ENCODE measurements at regions not wholly inside any gene's neighbourhood (a gene's known extent, or its start where the extent isn't known, plus 50 kb on each side); places are given as distances from the start of the nearest gene placed in this dataset.
A peak's percentile ranks its signal among the peaks of the same experiment; 100 is the strongest.

- Mint-ChIP-seq H3K9me3 (peaks cover 8% of the 10 kb centered on the region), H3K27ac (no peak overlapping the region), H3K36me3 (ENCODE audit: low read depth) (no peaks in the 10 kb centered on the region), H3K4me3 (no peak overlapping the region), H3K27me3 (ENCODE audit: insufficient read depth) (no peaks in the 10 kb centered on the region), H3K4me1 (peaks cover 4% of the 10 kb centered on the region)
- Histone ChIP-seq H3K27me3 (ENCODE audit: control insufficient read depth, insufficient read depth, low read length, poor library complexity, severe bottlenecking) (no peaks in the 10 kb centered on the region), H3K36me3 (ENCODE audit: control insufficient read depth, insufficient read depth, low read length) (no peaks in the 10 kb centered on the region), H3K27ac (ENCODE audit: low read depth, low read length) (no peak overlapping the region), H3K4me1 (ENCODE audit: control insufficient read depth, insufficient read depth, low read length) (no peaks in the 10 kb centered on the region), H3K9ac (ENCODE audit: extremely low read depth, low read length, poor library complexity, severe bottlenecking) (no peak overlapping the region), H3K4me3 (ENCODE audit: low read length) (no peak overlapping the region), H3K9me3 (ENCODE audit: control insufficient read depth, low read length) (peaks cover 11% of the 10 kb centered on the region)
- WGBS, 2 experiments (ENCODE audit: insufficient coverage in 1 of 2, insufficient read length in 1 of 2) = 55 to 73% methylated on average over 5 to 6 of the region's 6 CpGs
- no peak for TF ChIP-seq CTCF (conservative IDR thresholded peaks at IDR 0.05)
- no peak for DNase-seq
These were observed 147.4 kb upstream of the ZC3H12C start for GRCh38 chr11:109945626-109946321.

- peak; percentile 93 for DNase-seq
- Mint-ChIP-seq H3K4me1 (peaks cover 4% of the 10 kb centered on the region), H3K9me3 (peaks cover 8% of the 10 kb centered on the region), H3K36me3 (ENCODE audit: low read depth) (no peaks in the 10 kb centered on the region), H3K27ac (peak overlapping the region; percentile 92), H3K27me3 (ENCODE audit: insufficient read depth) (no peaks in the 10 kb centered on the region), H3K4me3 (peak overlapping the region; percentile 35)
- no peak overlapping the region for H3K27ac ChIP-seq (ENCODE audit: low read depth, low read length)
- H3K36me3 ChIP-seq (ENCODE audit: control insufficient read depth, insufficient read depth, low read length) = no peaks in the 10 kb centered on the region
- no peaks in the 10 kb centered on the region for H3K27me3 ChIP-seq (ENCODE audit: control insufficient read depth, insufficient read depth, low read length, poor library complexity, severe bottlenecking)
- H3K4me1 ChIP-seq (ENCODE audit: control insufficient read depth, insufficient read depth, low read length) = no peaks in the 10 kb centered on the region
- TF ChIP-seq CTCF (conservative IDR thresholded peaks at IDR 0.05) = peak; percentile 94
- peaks cover 11% of the 10 kb centered on the region for H3K9me3 ChIP-seq (ENCODE audit: control insufficient read depth, low read length)
- WGBS, 2 experiments (ENCODE audit: insufficient coverage in 1 of 2, insufficient read length in 1 of 2) = 0 to 29% methylated on average over 4 to 8 of the region's 8 CpGs
- H3K9ac ChIP-seq (ENCODE audit: extremely low read depth, low read length, poor library complexity, severe bottlenecking) = no peak overlapping the region
- peak overlapping the region; percentile 6 for H3K4me3 ChIP-seq (ENCODE audit: low read length)
These were observed 146.8 kb upstream of the ZC3H12C start for GRCh38 chr11:109946322-109946846.

GRCh38 chr11:109954534-109954933 is 138.7 kb upstream of the ZC3H12C start:
- Mint-ChIP-seq H3K9me3 (peaks cover 8% of the 10 kb centered on the region), H3K4me3 (no peak overlapping the region), H3K27ac (no peak overlapping the region), H3K27me3 (ENCODE audit: insufficient read depth) (no peaks in the 10 kb centered on the region), H3K4me1 (no peaks in the 10 kb centered on the region), H3K36me3 (ENCODE audit: low read depth) (no peaks in the 10 kb centered on the region)
- no peak overlapping the region for H3K27ac ChIP-seq (ENCODE audit: low read depth, low read length)
- H3K36me3 ChIP-seq (ENCODE audit: control insufficient read depth, insufficient read depth, low read length) = no peaks in the 10 kb centered on the region
- H3K9me3 ChIP-seq (ENCODE audit: control insufficient read depth, low read length) = peaks cover 8% of the 10 kb centered on the region
- DNase-seq = no peak
- H3K4me1 ChIP-seq (ENCODE audit: control insufficient read depth, insufficient read depth, low read length) = no peaks in the 10 kb centered on the region
- no peak overlapping the region for H3K4me3 ChIP-seq (ENCODE audit: low read length)
- H3K9ac ChIP-seq (ENCODE audit: extremely low read depth, low read length, poor library complexity, severe bottlenecking) = no peak overlapping the region
- 82 to 95% methylated on average over 2 of the region's 2 CpGs for WGBS, 2 experiments (ENCODE audit: insufficient coverage in 1 of 2, insufficient read length in 1 of 2)
- no peak for TF ChIP-seq CTCF (conservative IDR thresholded peaks at IDR 0.05)
- H3K27me3 ChIP-seq (ENCODE audit: control insufficient read depth, insufficient read depth, low read length, poor library complexity, severe bottlenecking) = no peaks in the 10 kb centered on the region
